Mucosa of rectum (tissue), 2 donors: ENCODE measurements at regions not wholly inside any gene's neighbourhood (a gene's known extent, or its start where the extent isn't known, plus 50 kb on each side); places are given as distances from the start of the nearest gene placed in this dataset.

Source experiments
- H3K27ac ChIP-seq, 2 donors: one replicate each; pipeline ENCODE4 v1.7.0; 2013; ENCODE audit warnings: inconsistent platforms in 2 of 2, low read depth in 2 of 2, low read length in 2 of 2
- H3K27me3 ChIP-seq, 2 donors: one replicate each; pipeline ENCODE4 v1.7.0; 2013; ENCODE audit warnings: low read length in 2 of 2; ENCODE audit not compliant: control insufficient read depth in 2 of 2, insufficient read depth in 2 of 2
- H3K36me3 ChIP-seq, 2 donors: one replicate each; pipeline ENCODE4 v1.7.0; 2013; ENCODE audit warnings: low read length in 2 of 2; ENCODE audit not compliant: control insufficient read depth in 2 of 2, insufficient read depth in 2 of 2
- H3K4me1 ChIP-seq, 2 donors: one replicate each; pipeline ENCODE4 v1.7.0; 2013; ENCODE audit warnings: low read length in 2 of 2, mild to moderate bottlenecking in 1 of 2; ENCODE audit not compliant: control insufficient read depth in 2 of 2, insufficient read depth in 2 of 2
- H3K4me3 ChIP-seq, 2 donors: one replicate each; pipeline ENCODE4 v1.7.0; 2013; ENCODE audit warnings: low read length in 2 of 2
- H3K9ac ChIP-seq, 2 donors: one replicate each; pipeline ENCODE4 v1.7.0; 2013; ENCODE audit warnings: low read length in 2 of 2, low read depth in 1 of 2, mild to moderate bottlenecking in 1 of 2
- H3K9me3 ChIP-seq, 2 donors: one replicate each; pipeline ENCODE4 v1.7.0; 2013; ENCODE audit warnings: low read length in 2 of 2; ENCODE audit not compliant: control insufficient read depth in 2 of 2
- donor health status: healthy.
- donor health status: Normal muscosa, but diverticular disease.

GRCh38 chr6:33924681-33925080 is 120.9 kb upstream of the MLN start:
- H3K36me3 ChIP-seq: no peaks in the 10 kb centered on the region
- no peaks in the 10 kb centered on the region for H3K27me3 ChIP-seq
- no peak overlapping the region for H3K9ac ChIP-seq
- H3K27ac ChIP-seq: no peak overlapping the region
- no peak overlapping the region for H3K4me3 ChIP-seq
- H3K4me1 ChIP-seq: peaks cover 0 to 2% of the 10 kb centered on the region in 2 donors
- no peaks in the 10 kb centered on the region for H3K9me3 ChIP-seq

- Histone ChIP-seq H3K36me3 (no peaks in the 10 kb centered on the region), H3K9ac (no peak overlapping the region), H3K27me3 (no peaks in the 10 kb centered on the region)
Observed at GRCh38 chr6:33923857-33924514, 120.2 kb upstream of the MLN start.

GRCh38 chr6:33921745-33922144 is 117.9 kb upstream of the MLN start:
- Histone ChIP-seq H3K4me1 (peaks cover 0 to 2% of the 10 kb centered on the region in 2 donors), H3K9me3 (no peaks in the 10 kb centered on the region), H3K36me3 (no peaks in the 10 kb centered on the region), H3K27me3 (no peaks in the 10 kb centered on the region), H3K9ac (no peak overlapping the region), H3K4me3 (no peak overlapping the region), H3K27ac (no peak overlapping the region)

More at GRCh38 chr6:33923857-33924514, 120.2 kb upstream of the MLN start:
- no peak overlapping the region for H3K4me3 ChIP-seq
- no peak overlapping the region for H3K27ac ChIP-seq
- peaks cover 0 to 2% of the 10 kb centered on the region in 2 donors for H3K4me1 ChIP-seq
- H3K9me3 ChIP-seq: no peaks in the 10 kb centered on the region

GRCh38 chr6:33918175-33918695 is 114.4 kb upstream of the MLN start:
- H3K9me3 ChIP-seq: no peaks in the 10 kb centered on the region
- H3K4me1 ChIP-seq: peaks cover 0 to 5% of the 10 kb centered on the region in 2 donors
- no peak overlapping the region for H3K27ac ChIP-seq

GRCh38 chr6:33915134-33915533 is 111.3 kb upstream of the MLN start:
- Histone ChIP-seq H3K4me3 (no peak overlapping the region), H3K9me3 (no peaks in the 10 kb centered on the region), H3K9ac (no peak overlapping the region), H3K27ac (no peak overlapping the region), H3K4me1 (peaks cover 0 to 5% of the 10 kb centered on the region in 2 donors), H3K36me3 (no peaks in the 10 kb centered on the region), H3K27me3 (no peaks in the 10 kb centered on the region)

More at GRCh38 chr6:33918175-33918695, 114.4 kb upstream of the MLN start:
- Histone ChIP-seq H3K36me3 (no peaks in the 10 kb centered on the region), H3K27me3 (no peaks in the 10 kb centered on the region), H3K9ac (no peak overlapping the region), H3K4me3 (no peak overlapping the region)

GRCh38 chr6:33914645-33915044 is 110.8 kb upstream of the MLN start:
- Histone ChIP-seq H3K27ac (peak overlapping the region in 1 of 2 donors; percentile 0), H3K36me3 (no peaks in the 10 kb centered on the region), H3K4me3 (no peak overlapping the region), H3K4me1 (peaks cover 0 to 5% of the 10 kb centered on the region in 2 donors), H3K9me3 (no peaks in the 10 kb centered on the region), H3K9ac (no peak overlapping the region), H3K27me3 (no peaks in the 10 kb centered on the region)

- H3K9ac ChIP-seq: no peak overlapping the region
- no peaks in the 10 kb centered on the region for H3K9me3 ChIP-seq
- H3K27ac ChIP-seq: no peak overlapping the region
- H3K36me3 ChIP-seq: no peaks in the 10 kb centered on the region
- no peaks in the 10 kb centered on the region for H3K27me3 ChIP-seq
- peaks cover 0 to 8% of the 10 kb centered on the region in 2 donors for H3K4me1 ChIP-seq
- H3K4me3 ChIP-seq: no peak overlapping the region
Observed at GRCh38 chr6:33912195-33912594, 108.4 kb upstream of the MLN start.

- Histone ChIP-seq H3K9me3 (no peaks in the 10 kb centered on the region), H3K27me3 (no peaks in the 10 kb centered on the region), H3K27ac (no peak overlapping the region), H3K4me3 (no peak overlapping the region), H3K9ac (no peak overlapping the region), H3K36me3 (no peaks in the 10 kb centered on the region), H3K4me1 (peaks cover 0 to 8% of the 10 kb centered on the region in 2 donors)
Observed at GRCh38 chr6:33911488-33911887, 107.7 kb upstream of the MLN start.

GRCh38 chr6:33910594-33910993 is 106.8 kb upstream of the MLN start:
- no peak overlapping the region for H3K9ac ChIP-seq
- peaks cover 0 to 8% of the 10 kb centered on the region in 2 donors for H3K4me1 ChIP-seq
- H3K36me3 ChIP-seq: no peaks in the 10 kb centered on the region
- H3K4me3 ChIP-seq: no peak overlapping the region
- no peaks in the 10 kb centered on the region for H3K27me3 ChIP-seq
- no peak overlapping the region for H3K27ac ChIP-seq
- H3K9me3 ChIP-seq: no peaks in the 10 kb centered on the region

GRCh38 chr6:33909737-33910136 is 105.9 kb upstream of the MLN start:
- no peak overlapping the region for H3K4me3 ChIP-seq
- no peak overlapping the region for H3K27ac ChIP-seq
- H3K27me3 ChIP-seq: no peaks in the 10 kb centered on the region
- no peak overlapping the region for H3K9ac ChIP-seq
- peaks cover 0 to 4% of the 10 kb centered on the region in 2 donors for H3K4me1 ChIP-seq
- no peaks in the 10 kb centered on the region for H3K36me3 ChIP-seq
- no peaks in the 10 kb centered on the region for H3K9me3 ChIP-seq
